Heart right ventricle (tissue), 16 donors: ENCODE measurements at regions not wholly inside any gene's neighbourhood (a gene's known extent, or its start where the extent isn't known, plus 50 kb on each side); places are given as distances from the start of the nearest gene placed in this dataset.

Experiments
- ATAC-seq, 8 donors: fragments of 200-7000 bp; cut with Tn5 transposase; one replicate each; pipeline ENCODE4 v1.9.1; 2020; ENCODE audit warnings: mild to moderate bottlenecking in 8 of 8, moderate library complexity in 8 of 8, moderate number of reproducible peaks in 1 of 8
- DNase-seq, 2 donors: peaks; one replicate each; pipeline ENCODE4 v3.0.0-alpha.2; 2020
- H3K27ac ChIP-seq, 10 donors: fragments of 200-600 bp; sonication (generic) in 2 of 10; one replicate each; pipeline versions ENCODE4 v1.5.0 to v1.8.0; 2020 to 2022; ENCODE audit warnings: mild to moderate bottlenecking in 3 of 10
- H3K27me3 ChIP-seq, 7 donors: fragments of 200-600 bp; one replicate each; pipeline ENCODE4 v1.8.0; 2021 to 2022; ENCODE audit warnings: mild to moderate bottlenecking in 2 of 7
- H3K36me3 ChIP-seq, 9 donors: fragments of 200-600 bp; sonication (generic) in 1 of 9; one replicate each; pipeline versions ENCODE4 v1.5.0 to v1.8.0; 2020 to 2022; ENCODE audit warnings: mild to moderate bottlenecking in 2 of 9
- H3K4me1 ChIP-seq, 9 donors: fragments of 200-600 bp; sonication (generic) in 1 of 9; one replicate each; pipeline versions ENCODE4 v1.5.0 to v1.8.0; 2020 to 2022; ENCODE audit warnings: mild to moderate bottlenecking in 4 of 9
- H3K4me3 ChIP-seq, 10 donors: fragments of 200-600 bp; sonication (generic) in 2 of 10; one replicate each; pipeline versions ENCODE4 v1.5.0 to v1.8.0; 2020 to 2022; ENCODE audit warnings: mild to moderate bottlenecking in 7 of 10, moderate library complexity in 2 of 10
- H3K9me3 ChIP-seq, 11 donors: fragments of 200-600 bp in 10 of 11; sonication (generic) in 2 of 11; one replicate each; pipeline versions ENCODE4 v1.5.0 to v1.8.0; 2013 to 2022; ENCODE audit warnings: mild to moderate bottlenecking in 2 of 11, control low read depth in 1 of 11, moderate library complexity in 1 of 11
- CTCF ChIP-seq, 9 donors: fragments of 200-600 bp; sonication (generic) in 2 of 9; IDR thresholded peaks; one replicate each; pipeline versions ENCODE4 v1.5.0 to v1.8.0; 2021 to 2022; ENCODE audit warnings: antibody characterized with exemption in 9 of 9, mild to moderate bottlenecking in 5 of 9, moderate library complexity in 1 of 9
- WGBS, 2 donors: extraction: QIAGEN DNeasy Blood & Tissue Kit; methylation state at CpG; one replicate each; pipeline ENCODE4 v1.1.7; 2013; ENCODE audit warnings: inconsistent platforms in 1 of 2; 5-methylcytosine and 5-hydroxymethylcytosine counted together
- intact Hi-C, 10 donors: fragments of 100-400 bp; cut with DNase I; formaldehyde crosslinking; loops; one replicate each; pipeline versions ENCODE4 v1.11.1 to v1.14.2; 2022
- donor health status: Arrhythmogenic right ventricular cardiomyopathy.
- donor health status: ischemic (EF 13 %, LVEDD 7.1; RV severe dilation, severe dysfunction).
- donor health status: healthy with polysubstance abuse.
- donor health status: DM: no; HTN: yes; CAD: no.
- donor health status: DM: no; HTN: no; CAD: no.
- donor health status: ischemic (EF 25% LVEDD 6.9; RV normal size, moderate dysfunction).
- donor health status: ischemic (EF 25% LVEDD 5.7; RV mildly dilated, moderate dysfunction).
- donor health status: healthy.
- donor health status: DM: yes; HTN: yes; CAD: no.
- donor health status: Ischemic cardiomyopathy.
- donor health status: ischemic (EF 35%, LVEDD 5.7; RV mildly dilated, moderate dysfunction).
- donor health status: nonischemic (EF 11% LVEDD 7.7; RV severe dilation, severe dysfunction).
- donor health status: DM: yes; HTN: yes; CAD: no.
- donor health status: PGD.
- donor health status: ischemic (EF 29% LVEDD 5.4; RV normal size, mild dysfunction).
- donor health status: nonischemic (EF 23%, LVEDD 6.1; RV moderate dilation, normal function).

GRCh38 chr2:12807907-12808810 lies 91.4 kb downstream of the TRIB2 start:
- peak; percentile 46 to 92 (median 76) for ATAC-seq
- DNase-seq: peak in 1 of 2 donors; percentile 23
- peaks cover 10 to 70% (median 42%) of the 10 kb centered on the region in 9 donors for H3K4me1 ChIP-seq
- H3K9me3 ChIP-seq: no peaks in the 10 kb centered on the region
- no peak for TF ChIP-seq CTCF (IDR thresholded peaks at IDR 0.05)
- H3K36me3 ChIP-seq: no peaks in the 10 kb centered on the region
- H3K27me3 ChIP-seq: no peaks in the 10 kb centered on the region
- H3K27ac ChIP-seq: peak overlapping the region; percentile 28 to 87 (median 67)
- intact Hi-C loops: loop anchor here in 5 of 10 donors (1.0 to 10.0 kb wide), 6 partner anchors 66 to 124 kb away; partner anchors contain the start of gene TRIB2 (in 2 of the 5)
- no peak overlapping the region for H3K4me3 ChIP-seq
- WGBS, 2 donors: 29 to 41% methylated on average over 6 of the region's 6 CpGs

- TF ChIP-seq CTCF (IDR thresholded peaks at IDR 0.05): no peak
- intact Hi-C loops: loop anchor here in 5 of 10 donors (5.0 to 10.0 kb wide), 5 partner anchors 67 to 123 kb away; partner anchors contain the start of gene TRIB2 (in 2 of the 5)
- peak; percentile 39 to 84 (median 67) for ATAC-seq
- H3K4me3 ChIP-seq: no peak overlapping the region
- peak; percentile 28 to 74 for DNase-seq
- peak overlapping the region; percentile 28 to 87 (median 67) for H3K27ac ChIP-seq
- peaks cover 10 to 64% (median 39%) of the 10 kb centered on the region in 9 donors for H3K4me1 ChIP-seq
- H3K27me3 ChIP-seq: no peaks in the 10 kb centered on the region
- no peaks in the 10 kb centered on the region for H3K9me3 ChIP-seq
- 44 to 58% methylated on average over 4 of the region's 4 CpGs for WGBS, 2 donors
- no peaks in the 10 kb centered on the region for H3K36me3 ChIP-seq
These were observed 92.8 kb downstream of the TRIB2 start for GRCh38 chr2:12809526-12809925.

DNA sequence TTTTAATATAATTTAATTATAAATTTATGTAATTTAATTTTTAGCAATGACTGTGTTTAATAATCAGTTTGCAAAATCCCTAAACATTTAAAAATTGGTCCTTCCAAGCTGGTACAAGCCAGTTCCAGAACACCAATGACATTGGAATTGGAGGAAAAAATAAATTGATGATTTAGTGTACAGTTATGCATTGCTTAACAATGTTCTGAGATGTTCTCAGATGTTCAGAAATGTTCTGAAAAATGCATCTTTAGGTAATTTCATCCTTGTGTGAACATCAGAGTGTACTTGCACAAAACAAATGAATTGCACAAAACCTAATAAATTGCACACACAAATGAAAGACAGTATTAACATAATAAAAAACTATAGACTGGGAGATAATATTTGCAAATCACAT lies 95.2 kb downstream of the TRIB2 start:
- Histone ChIP-seq H3K36me3 (no peaks in the 10 kb centered on the region), H3K4me3 (no peak overlapping the region), H3K27ac (no peak overlapping the region), H3K27me3 (no peaks in the 10 kb centered on the region), H3K4me1 (peaks cover 7 to 54% (median 41%) of the 10 kb centered on the region in 9 donors), H3K9me3 (no peaks in the 10 kb centered on the region)
- DNase-seq: no peak
- no peak for TF ChIP-seq CTCF (IDR thresholded peaks at IDR 0.05)
- ATAC-seq: no peak
- intact Hi-C loops: loop anchor here in 2 of 10 donors (10.0 kb wide), 2 partner anchors 77 to 193 kb away; no protein-coding TSS in a partner anchor

DNA sequence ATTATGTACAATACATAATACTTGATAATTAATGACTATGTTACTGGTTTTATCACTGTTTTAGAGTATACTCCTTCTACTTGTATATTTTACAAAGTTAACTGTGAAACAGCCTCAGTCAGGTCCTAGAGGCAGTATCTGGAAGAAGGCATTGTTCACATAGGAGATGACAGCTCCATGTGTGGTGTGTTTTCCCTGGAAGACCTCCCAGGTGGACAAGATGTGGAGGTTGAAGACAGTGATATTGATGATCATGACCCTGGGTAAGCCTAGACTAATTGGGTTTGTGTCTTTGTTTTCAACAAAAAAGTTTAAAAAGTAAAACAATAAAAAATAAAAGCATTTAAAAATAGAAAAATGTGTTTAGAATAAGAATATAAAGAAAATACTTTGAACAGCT lies 96.4 kb downstream of the TRIB2 start:
- ATAC-seq (no peak), DNase-seq (no peak)
- Histone ChIP-seq H3K4me1 (peaks cover 7 to 49% (median 33%) of the 10 kb centered on the region in 9 donors), H3K36me3 (no peaks in the 10 kb centered on the region), H3K27me3 (no peaks in the 10 kb centered on the region), H3K9me3 (no peaks in the 10 kb centered on the region), H3K4me3 (no peak overlapping the region), H3K27ac (no peak overlapping the region)
- no peak for TF ChIP-seq CTCF (IDR thresholded peaks at IDR 0.05)
- intact Hi-C loops: loop anchor here in 2 of 10 donors (10.0 kb wide), 2 partner anchors 78 to 192 kb away; no protein-coding TSS in a partner anchor
